Stimulated activated naive B cell treated with anti-CD40 and anti-IgM and Interleukin-4, amounts not matched to agents 10 μg/mL and 1 μg/mL and 100 μg/mL, for 72 hours (primary cell): ENCODE measurements at regions not wholly inside any gene's neighbourhood (a gene's known extent, or its start where the extent isn't known, plus 50 kb on each side); places are given as distances from the start of the nearest gene placed in this dataset.
"Not testable (repeated sequence)": the region's sequence is repeated elsewhere in the genome, so short reads cannot be mapped to it uniquely, and the experiment has no call there.

Source experiments
- ATAC-seq, 2 donors: fragments of 150-1000 bp; cut with Tn5 transposase; replicated peaks; 2 replicates each; pipeline ENCODE4 v1.10.0; 2021; ENCODE audit warnings: moderate library complexity in 1 of 2
- DNase-seq: peaks from one replicate; pipeline ENCODE4 v3.0.0; 2021
- H3K27ac Mint-ChIP-seq: one replicate; pipeline ENCODE4 v1.8.0; 2022; ENCODE audit warnings: mild to moderate bottlenecking, mixed read lengths
- H3K27me3 Mint-ChIP-seq, 2 donors: one replicate each; pipeline ENCODE4 v1.8.0; 2022; ENCODE audit warnings: mixed read lengths in 2 of 2
- H3K36me3 Mint-ChIP-seq, 2 donors: one replicate each; pipeline ENCODE4 v1.8.0; 2022; ENCODE audit warnings: mixed read lengths in 2 of 2, mild to moderate bottlenecking in 1 of 2
- H3K4me1 Mint-ChIP-seq, 2 donors: one replicate each; pipeline ENCODE4 v1.8.0; 2022; ENCODE audit warnings: mixed read lengths in 2 of 2, mild to moderate bottlenecking in 1 of 2
- H3K4me3 Mint-ChIP-seq, 2 donors: one replicate each; pipeline ENCODE4 v1.8.0; 2022; ENCODE audit warnings: mild to moderate bottlenecking in 2 of 2, mixed read lengths in 2 of 2, moderate library complexity in 1 of 2
- H3K9me3 Mint-ChIP-seq, 2 donors: one replicate each; pipeline ENCODE4 v1.8.0; 2022; ENCODE audit warnings: mixed read lengths in 2 of 2, mild to moderate bottlenecking in 1 of 2

GRCh38 chr2:87183373-87183772 lies 161.7 kb upstream of the PLGLB1 start:
- DNase-seq, ATAC-seq, H3K9me3 Mint-ChIP-seq, H3K27ac Mint-ChIP-seq, H3K4me3 Mint-ChIP-seq, H3K27me3 Mint-ChIP-seq, H3K4me1 Mint-ChIP-seq, H3K36me3 Mint-ChIP-seq: not testable (repeated sequence)

DNA sequence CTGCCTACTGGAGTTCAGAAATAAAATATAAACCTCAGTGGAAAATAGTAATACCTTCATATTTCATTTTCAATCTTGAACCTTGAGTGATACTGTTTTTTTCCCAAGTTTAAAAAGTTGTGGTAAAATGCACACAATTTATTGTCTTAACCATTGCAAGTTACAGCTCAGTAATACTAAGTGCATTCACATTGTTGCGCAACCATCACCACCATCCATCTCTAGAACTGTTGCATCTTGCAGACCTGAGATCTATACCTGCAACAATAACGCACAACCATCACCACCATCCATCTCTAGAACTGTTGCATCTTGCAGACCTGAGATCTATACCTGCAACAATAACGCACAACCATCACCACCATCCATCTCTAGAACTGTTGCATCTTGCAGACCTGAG lies 162.6 kb upstream of the PLGLB1 start:
- H3K27me3 Mint-ChIP-seq, H3K9me3 Mint-ChIP-seq, H3K4me1 Mint-ChIP-seq, H3K4me3 Mint-ChIP-seq, ATAC-seq, H3K27ac Mint-ChIP-seq, DNase-seq, H3K36me3 Mint-ChIP-seq: not testable (repeated sequence)

DNA sequence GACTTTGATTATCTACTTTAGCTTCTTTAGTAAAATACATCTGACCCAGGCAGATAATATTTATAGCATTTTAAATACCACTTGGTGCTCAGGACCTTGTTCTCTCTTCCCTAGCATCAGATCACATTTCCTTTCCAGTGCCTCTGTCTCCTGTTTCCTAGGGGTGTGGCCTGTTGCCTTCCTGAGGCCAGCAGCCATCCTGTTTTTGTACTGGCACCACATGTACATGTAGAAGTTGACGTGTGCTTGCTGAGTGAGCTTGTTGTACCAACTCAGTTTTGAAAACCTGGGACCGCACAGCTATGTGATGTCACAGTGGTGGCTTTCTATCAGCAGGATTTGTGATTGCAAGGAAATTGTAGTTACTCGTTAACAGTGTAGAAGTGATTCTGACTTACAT lies 167.6 kb upstream of the PLGLB1 start:
- not testable (repeated sequence) for H3K27ac Mint-ChIP-seq, H3K4me1 Mint-ChIP-seq, DNase-seq, H3K27me3 Mint-ChIP-seq, ATAC-seq, H3K9me3 Mint-ChIP-seq, H3K4me3 Mint-ChIP-seq, H3K36me3 Mint-ChIP-seq

DNA sequence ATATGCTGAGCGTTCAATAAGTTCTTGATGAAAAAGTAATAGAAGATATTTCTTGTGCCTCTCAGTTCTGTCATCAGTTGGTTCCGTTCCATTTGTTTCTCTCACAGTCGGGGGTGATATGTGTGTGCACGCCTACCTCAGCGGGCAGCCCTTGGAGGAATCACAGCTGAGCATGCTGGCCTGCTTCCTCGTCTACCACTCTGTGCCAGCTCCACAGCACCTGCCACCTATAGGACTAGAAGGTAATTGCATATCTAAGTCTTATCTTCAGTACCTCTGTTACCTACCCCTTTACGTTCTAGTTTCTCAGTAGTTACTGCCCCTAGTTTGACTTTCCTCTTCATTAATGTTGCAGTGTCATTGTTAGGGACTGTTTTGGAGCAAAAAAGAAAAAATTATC lies 171.7 kb upstream of the PLGLB1 start:
- ATAC-seq, result peak; percentile 83 to 97

DNA sequence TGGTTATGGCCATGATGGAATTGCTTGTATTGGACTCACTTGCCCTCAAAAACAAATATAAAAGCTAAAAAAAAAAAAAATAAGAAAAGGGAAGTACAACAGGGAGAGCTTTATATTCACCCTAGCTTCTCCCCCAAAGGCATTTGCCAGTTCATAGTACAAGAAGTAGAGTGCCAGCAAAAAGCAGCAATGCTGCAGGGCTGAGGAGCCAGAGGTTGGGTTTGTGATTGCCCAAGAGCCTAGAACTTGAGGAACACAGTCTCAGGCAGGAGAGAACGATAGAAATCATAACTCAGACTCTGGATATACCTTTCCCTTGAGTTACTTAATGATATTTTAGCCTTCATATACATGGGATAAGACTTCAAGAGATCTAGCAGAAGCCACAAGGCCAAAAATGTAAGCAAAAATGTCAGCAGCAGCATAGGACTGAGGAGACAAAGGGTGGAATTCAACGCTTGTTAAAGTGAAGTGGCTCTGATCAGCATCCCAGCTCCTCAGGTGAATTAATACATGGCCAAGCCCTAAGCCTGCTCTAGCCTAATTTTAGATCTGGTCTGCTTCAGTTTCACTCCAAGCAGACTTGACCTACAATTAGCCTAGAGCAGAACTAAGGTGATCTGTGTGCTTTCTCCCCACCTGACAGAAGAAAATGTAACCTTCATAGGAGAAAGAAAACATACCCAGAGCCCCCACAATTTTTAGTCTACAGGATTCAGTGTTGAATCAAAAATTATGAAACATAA lies 172.8 kb upstream of the PLGLB1 start:
- H3K4me3 Mint-ChIP-seq, H3K27ac Mint-ChIP-seq, H3K4me1 Mint-ChIP-seq, DNase-seq, ATAC-seq, H3K36me3 Mint-ChIP-seq, H3K27me3 Mint-ChIP-seq, H3K9me3 Mint-ChIP-seq: not testable (repeated sequence)

More for the DNA sequence above, 171.7 kb upstream of the PLGLB1 start:
- H3K4me3 Mint-ChIP-seq, H3K27ac Mint-ChIP-seq, H3K27me3 Mint-ChIP-seq, H3K9me3 Mint-ChIP-seq, DNase-seq, H3K36me3 Mint-ChIP-seq, H3K4me1 Mint-ChIP-seq: not testable (repeated sequence)

GRCh38 chr2:87196720-87197388 lies 175.2 kb upstream of the PLGLB1 start:
- DNase-seq, H3K27ac Mint-ChIP-seq, H3K4me3 Mint-ChIP-seq, H3K4me1 Mint-ChIP-seq, H3K36me3 Mint-ChIP-seq, H3K27me3 Mint-ChIP-seq, ATAC-seq, H3K9me3 Mint-ChIP-seq: not testable (repeated sequence)

GRCh38 chr2:87198422-87198821 lies 176.8 kb upstream of the PLGLB1 start:
- not testable (repeated sequence) for H3K9me3 Mint-ChIP-seq, ATAC-seq, DNase-seq, H3K4me1 Mint-ChIP-seq, H3K27ac Mint-ChIP-seq, H3K27me3 Mint-ChIP-seq, H3K36me3 Mint-ChIP-seq, H3K4me3 Mint-ChIP-seq

GRCh38 chr2:87199228-87199627 lies 177.6 kb upstream of the PLGLB1 start:
- H3K4me3 Mint-ChIP-seq, DNase-seq, ATAC-seq, H3K36me3 Mint-ChIP-seq, H3K27me3 Mint-ChIP-seq, H3K4me1 Mint-ChIP-seq, H3K9me3 Mint-ChIP-seq, H3K27ac Mint-ChIP-seq: not testable (repeated sequence)

- H3K4me3 Mint-ChIP-seq, DNase-seq, H3K27me3 Mint-ChIP-seq, H3K27ac Mint-ChIP-seq, ATAC-seq, H3K36me3 Mint-ChIP-seq, H3K4me1 Mint-ChIP-seq, H3K9me3 Mint-ChIP-seq: not testable (repeated sequence)
Measured at GRCh38 chr2:87204569-87205147, 183.0 kb upstream of the PLGLB1 start.

- not testable (repeated sequence) for H3K27me3 Mint-ChIP-seq, ATAC-seq, H3K36me3 Mint-ChIP-seq, H3K4me3 Mint-ChIP-seq, H3K27ac Mint-ChIP-seq, H3K4me1 Mint-ChIP-seq, DNase-seq, H3K9me3 Mint-ChIP-seq
Measured at GRCh38 chr2:87212938-87213337, 191.3 kb upstream of the PLGLB1 start.

DNA sequence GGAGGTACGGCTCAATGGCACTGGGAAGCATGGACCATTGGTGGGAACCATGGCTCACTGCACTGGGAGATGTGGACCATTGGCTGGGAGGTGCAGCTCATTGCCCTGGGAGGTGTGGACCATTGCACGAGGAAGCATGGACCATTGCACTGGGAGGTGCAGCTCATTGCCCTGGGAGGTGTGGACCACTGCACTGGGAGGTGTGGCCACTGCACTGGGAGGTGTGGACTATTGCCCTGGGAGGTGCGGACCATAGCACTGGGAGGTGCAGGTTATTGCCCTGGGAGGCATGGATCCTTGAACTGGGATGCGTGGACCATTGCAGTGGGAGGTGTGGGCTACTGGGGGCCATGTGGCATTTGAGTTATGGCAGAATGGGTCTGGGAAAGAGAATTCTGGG lies 195.4 kb upstream of the PLGLB1 start:
- H3K9me3 Mint-ChIP-seq, H3K36me3 Mint-ChIP-seq, DNase-seq, H3K27me3 Mint-ChIP-seq, H3K27ac Mint-ChIP-seq, H3K4me1 Mint-ChIP-seq, ATAC-seq, H3K4me3 Mint-ChIP-seq: not testable (repeated sequence)

- not testable (repeated sequence) for H3K27me3 Mint-ChIP-seq, H3K4me1 Mint-ChIP-seq, H3K27ac Mint-ChIP-seq, H3K36me3 Mint-ChIP-seq, H3K4me3 Mint-ChIP-seq, H3K9me3 Mint-ChIP-seq
- ATAC-seq (peak; percentile 94 to 97), DNase-seq (peak; percentile 62)
Measured at GRCh38 chr2:87217741-87218410, 196.2 kb upstream of the PLGLB1 start.

- H3K4me3 Mint-ChIP-seq, ATAC-seq, H3K9me3 Mint-ChIP-seq, DNase-seq, H3K36me3 Mint-ChIP-seq, H3K4me1 Mint-ChIP-seq, H3K27ac Mint-ChIP-seq: not testable (repeated sequence)
- peaks cover 14 to 17% of the 10 kb centered on the region in 2 donors for H3K27me3 Mint-ChIP-seq
Measured at GRCh38 chr2:87220651-87221050, 199.0 kb upstream of the PLGLB1 start.

GRCh38 chr2:87222131-87222530 lies 200.5 kb upstream of the PLGLB1 start:
- not testable (repeated sequence) for ATAC-seq, H3K4me3 Mint-ChIP-seq, H3K9me3 Mint-ChIP-seq, DNase-seq, H3K27ac Mint-ChIP-seq, H3K4me1 Mint-ChIP-seq, H3K36me3 Mint-ChIP-seq
- H3K27me3 Mint-ChIP-seq, result peaks cover 17 to 19% of the 10 kb centered on the region in 2 donors

GRCh38 chr2:87223873-87224272 lies 202.2 kb upstream of the PLGLB1 start:
- H3K4me3 Mint-ChIP-seq, H3K36me3 Mint-ChIP-seq, ATAC-seq, DNase-seq, H3K27ac Mint-ChIP-seq, H3K4me1 Mint-ChIP-seq, H3K9me3 Mint-ChIP-seq: not testable (repeated sequence)
- H3K27me3 Mint-ChIP-seq, result peaks cover 17 to 19% of the 10 kb centered on the region in 2 donors
